NB4 (cell line): ENCODE measurements at regions not wholly inside any gene's neighbourhood (a gene's known extent, or its start where the extent isn't known, plus 50 kb on each side); places are given as distances from the start of the nearest gene placed in this dataset.

Source experiments
- POLR2A ChIP-seq: IDR thresholded peaks from 2 replicates; pipeline ENCODE4 v1.6.1; 2011; ENCODE audit warnings: mild to moderate bottlenecking; ENCODE audit not compliant: insufficient read length; ENCODE audit errors: extremely low read depth
- TF ChIP-seq, protein P1 (sequence below): IDR thresholded peaks from one replicate; pipeline ENCODE4 v1.5.1; 2012; ENCODE audit warnings: low read depth, low read length
- TF ChIP-seq, protein P2 (sequence below): IDR thresholded peaks from 2 replicates; pipeline ENCODE4 v1.6.1; 2011; ENCODE audit warnings: low read depth, low read length

DNA sequence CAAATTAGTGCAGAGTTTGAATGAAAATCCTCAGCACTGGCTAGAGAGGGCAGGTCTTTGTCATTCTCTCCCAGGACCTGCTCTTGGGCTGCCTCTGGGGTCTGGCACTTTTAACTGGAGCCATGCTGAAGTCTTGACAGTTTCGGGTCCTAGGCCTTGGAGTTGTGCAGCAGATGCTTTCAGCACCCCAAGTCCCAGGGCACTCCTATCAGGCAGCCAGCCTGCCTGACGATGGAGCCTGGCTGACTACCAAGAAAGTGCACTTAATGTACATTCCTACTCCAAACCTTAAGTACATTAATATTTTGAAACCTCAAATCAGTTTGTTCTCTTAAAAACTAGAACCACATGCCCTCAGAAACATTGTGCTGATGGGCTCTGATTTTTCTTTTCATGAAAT lies 69.3 kb upstream of the CXCL14 start:
- TF ChIP-seq, protein P1, sequence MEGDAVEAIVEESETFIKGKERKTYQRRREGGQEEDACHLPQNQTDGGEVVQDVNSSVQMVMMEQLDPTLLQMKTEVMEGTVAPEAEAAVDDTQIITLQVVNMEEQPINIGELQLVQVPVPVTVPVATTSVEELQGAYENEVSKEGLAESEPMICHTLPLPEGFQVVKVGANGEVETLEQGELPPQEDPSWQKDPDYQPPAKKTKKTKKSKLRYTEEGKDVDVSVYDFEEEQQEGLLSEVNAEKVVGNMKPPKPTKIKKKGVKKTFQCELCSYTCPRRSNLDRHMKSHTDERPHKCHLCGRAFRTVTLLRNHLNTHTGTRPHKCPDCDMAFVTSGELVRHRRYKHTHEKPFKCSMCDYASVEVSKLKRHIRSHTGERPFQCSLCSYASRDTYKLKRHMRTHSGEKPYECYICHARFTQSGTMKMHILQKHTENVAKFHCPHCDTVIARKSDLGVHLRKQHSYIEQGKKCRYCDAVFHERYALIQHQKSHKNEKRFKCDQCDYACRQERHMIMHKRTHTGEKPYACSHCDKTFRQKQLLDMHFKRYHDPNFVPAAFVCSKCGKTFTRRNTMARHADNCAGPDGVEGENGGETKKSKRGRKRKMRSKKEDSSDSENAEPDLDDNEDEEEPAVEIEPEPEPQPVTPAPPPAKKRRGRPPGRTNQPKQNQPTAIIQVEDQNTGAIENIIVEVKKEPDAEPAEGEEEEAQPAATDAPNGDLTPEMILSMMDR, result no peak
- no peak for TF ChIP-seq POLR2A
- TF ChIP-seq, protein P2, sequence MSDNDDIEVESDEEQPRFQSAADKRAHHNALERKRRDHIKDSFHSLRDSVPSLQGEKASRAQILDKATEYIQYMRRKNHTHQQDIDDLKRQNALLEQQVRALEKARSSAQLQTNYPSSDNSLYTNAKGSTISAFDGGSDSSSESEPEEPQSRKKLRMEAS, result no peak
